Pancreas (tissue), 10 donors: ENCODE measurements at regions not wholly inside any gene's neighbourhood (a gene's known extent, or its start where the extent isn't known, plus 50 kb on each side); places are given as distances from the start of the nearest gene placed in this dataset.

ENCODE experiments used
- ATAC-seq, 4 donors: fragments of 200-7000 bp; cut with Tn5 transposase; one replicate each; pipeline versions ENCODE4 v1.8.0 to v1.9.1; 2020; ENCODE audit warnings: mild to moderate bottlenecking in 4 of 4, moderate library complexity in 4 of 4
- DNase-seq, 6 donors: peaks; one replicate each; pipeline ENCODE4 v3.0.0-alpha.2; 2020
- FAIRE-seq: peaks from 2 replicates; lab custom pipeline; 2012; peaks lifted over from hg19 to GRCh38; lab: Jason Lieb, UNC
- H3K27ac ChIP-seq, 4 donors: fragments of 200-600 bp; sonication (generic); 1 replicate in 3 of 4; 2 replicates in 1 of 4; pipeline versions ENCODE4 v1.5.0 to v1.8.0; 2020
- H3K27me3 ChIP-seq, 4 donors: fragments of 200-600 bp; one replicate each; pipeline ENCODE4 v1.8.0; 2021
- H3K36me3 ChIP-seq, 3 donors: fragments of 200-600 bp; sonication (generic) in 1 of 3; one replicate each; pipeline versions ENCODE4 v1.5.0 to v1.8.0; 2020 to 2021
- H3K4me1 ChIP-seq, 3 donors: fragments of 200-600 bp; one replicate each; pipeline ENCODE4 v1.8.0; 2021
- H3K4me3 ChIP-seq, 4 donors: fragments of 200-600 bp; sonication (generic) in 2 of 4; one replicate each; pipeline versions ENCODE4 v1.5.0 to v1.8.0; 2020 to 2021
- H3K9me3 ChIP-seq, 4 donors: fragments of 200-600 bp; one replicate each; pipeline ENCODE4 v1.8.0; 2021
- CTCF ChIP-seq, 4 donors: fragments of 200-600 bp; sonication (generic) in 3 of 4; IDR thresholded peaks; one replicate each; pipeline versions ENCODE4 v1.5.0 to v1.8.0; 2021; ENCODE audit warnings: antibody characterized with exemption in 4 of 4
- WGBS, 2 donors: extraction: QIAGEN DNeasy Blood & Tissue Kit; methylation state at CpG; one replicate each; pipeline ENCODE4 v1.1.7; 2013; 5-methylcytosine and 5-hydroxymethylcytosine counted together
- intact Hi-C, 3 donors: fragments of 100-400 bp; cut with DNase I; formaldehyde crosslinking; loops; one replicate each; pipeline versions ENCODE4 v1.11.1 to v1.14.2; 2022
- donor health status: healthy with polysubstance abuse.
- donor health status: DM: no; HTN: no; CAD: no; lungs with moderate emphysema.
- donor health status: DM: no; HTN: no; CAD: no.
- donor health status: control.
- donor health status: control.
- donor health status: Bipolar disorder and iron deficiency.
- donor health status: DM: yes; HTN: yes; CAD: no.
- donor health status: DM: no; HTN: no; CAD: no.
- donor health status: DM: no; HTN: no; CAD: no.
- donor health status: DM: yes; HTN: yes; CAD: no.

GRCh38 chr3:115438799-115439198 is 184.5 kb upstream of the GAP43 start:
- intact Hi-C loops, result no loop called here
- no peaks in the 10 kb centered on the region for H3K27me3 ChIP-seq
- no peak for FAIRE-seq
- H3K4me3 ChIP-seq, result no peak overlapping the region
- TF ChIP-seq CTCF (IDR thresholded peaks at IDR 0.05), result no peak
- DNase-seq, result no peak
- ATAC-seq, result no peak
- no peaks in the 10 kb centered on the region for H3K36me3 ChIP-seq
- no peak overlapping the region for H3K27ac ChIP-seq
- no peaks in the 10 kb centered on the region for H3K9me3 ChIP-seq
- H3K4me1 ChIP-seq, result no peaks in the 10 kb centered on the region
- 48 to 63% methylated on average over 2 of the region's 2 CpGs for WGBS, 2 donors

GRCh38 chr3:115445559-115445958 is 177.8 kb upstream of the GAP43 start:
- ATAC-seq, result no peak
- H3K4me1 ChIP-seq, result no peaks in the 10 kb centered on the region
- intact Hi-C loops, result no loop called here

GRCh38 chr3:115448851-115449250 is 174.5 kb upstream of the GAP43 start:
- no peaks in the 10 kb centered on the region for H3K36me3 ChIP-seq
- FAIRE-seq, result no peak
- no peak for TF ChIP-seq CTCF (IDR thresholded peaks at IDR 0.05)
- no peak overlapping the region for H3K27ac ChIP-seq
- intact Hi-C loops, result no loop called here
- WGBS, 2 donors, result 43 to 69% methylated on average over 2 of the region's 2 CpGs
- H3K4me3 ChIP-seq, result no peak overlapping the region
- H3K4me1 ChIP-seq, result no peaks in the 10 kb centered on the region
- H3K9me3 ChIP-seq, result no peaks in the 10 kb centered on the region
- DNase-seq, result no peak
- H3K27me3 ChIP-seq, result no peaks in the 10 kb centered on the region
- no peak for ATAC-seq

More at GRCh38 chr3:115445559-115445958, 177.8 kb upstream of the GAP43 start:
- FAIRE-seq, result no peak
- Histone ChIP-seq H3K36me3 (no peaks in the 10 kb centered on the region), H3K27ac (no peak overlapping the region), H3K27me3 (no peaks in the 10 kb centered on the region), H3K4me3 (no peak overlapping the region), H3K9me3 (no peaks in the 10 kb centered on the region)
- no peak for TF ChIP-seq CTCF (IDR thresholded peaks at IDR 0.05)
- WGBS, 2 donors, result 86 to 88% methylated on average over 3 of the region's 3 CpGs
- no peak for DNase-seq

- WGBS, 2 donors, result 38 to 59% methylated on average over 4 of the region's 4 CpGs
- Histone ChIP-seq H3K4me3 (no peak overlapping the region), H3K9me3 (no peaks in the 10 kb centered on the region), H3K4me1 (no peaks in the 10 kb centered on the region), H3K36me3 (no peaks in the 10 kb centered on the region), H3K27ac (no peak overlapping the region), H3K27me3 (no peaks in the 10 kb centered on the region)
- DNase-seq, result no peak
- intact Hi-C loops, result no loop called here
- no peak for ATAC-seq
- no peak for FAIRE-seq
- TF ChIP-seq CTCF (IDR thresholded peaks at IDR 0.05), result no peak
Observed at GRCh38 chr3:115450036-115450435, 173.3 kb upstream of the GAP43 start.

- H3K27ac ChIP-seq, result no peak overlapping the region
- no peak overlapping the region for H3K4me3 ChIP-seq
- no peak for FAIRE-seq
- intact Hi-C loops, result no loop called here
- no peaks in the 10 kb centered on the region for H3K36me3 ChIP-seq
- no peaks in the 10 kb centered on the region for H3K9me3 ChIP-seq
- no peaks in the 10 kb centered on the region for H3K4me1 ChIP-seq
- no peak for DNase-seq
- ATAC-seq, result no peak
- WGBS, 2 donors, result 45 to 52% methylated on average over 2 of the region's 2 CpGs
- no peaks in the 10 kb centered on the region for H3K27me3 ChIP-seq
- no peak for TF ChIP-seq CTCF (IDR thresholded peaks at IDR 0.05)
Observed at GRCh38 chr3:115464036-115464435, 159.3 kb upstream of the GAP43 start.
